ENCODE measurements at regions not wholly inside any gene's neighbourhood (a gene's known extent, or its start where the extent isn't known, plus 50 kb on each side); places are given as distances from the start of the nearest gene placed in this dataset.

DNA sequence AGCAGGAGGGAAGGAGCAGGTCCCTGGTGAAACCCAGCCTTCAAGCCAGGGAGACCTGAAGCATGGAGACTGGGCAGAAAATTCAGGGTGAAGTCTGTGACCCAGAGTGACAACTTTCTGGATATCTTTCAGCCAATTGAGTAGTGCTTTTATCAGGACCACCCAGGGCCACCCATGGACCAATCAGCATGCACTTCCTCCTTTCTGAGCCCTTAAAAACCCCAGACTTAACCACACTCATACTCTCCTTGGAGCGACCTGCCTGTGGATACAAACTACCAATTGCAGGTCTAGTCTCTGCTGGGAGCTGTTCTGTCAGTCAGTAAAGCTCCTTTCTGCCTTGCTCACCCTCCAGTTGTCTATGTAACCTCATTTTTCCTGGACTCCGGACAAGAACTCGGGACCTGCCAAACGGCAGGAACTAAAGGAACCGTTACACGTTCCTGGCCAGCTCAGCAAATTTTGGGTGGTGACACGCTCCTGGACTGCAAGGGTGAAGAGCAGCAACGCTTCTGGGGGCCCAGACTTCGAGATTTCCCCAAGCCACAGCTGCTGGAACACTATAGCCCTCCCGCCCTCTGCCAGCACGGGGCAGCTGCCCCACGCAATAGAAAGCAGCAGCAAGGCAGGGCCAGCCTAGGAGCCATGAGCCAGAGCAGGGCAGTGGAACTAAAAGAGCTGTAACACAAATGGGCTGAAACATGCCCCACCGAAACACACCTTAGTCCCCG is 1183.4 kb downstream of the AMY1C start:
- Histone ChIP-seq H4K20me1 (ENCODE audit: insufficient read depth, low read length) (no peaks in the 10 kb centered on the region), H3K4me3 (ENCODE audit: low read depth, low read length, poor library complexity, severe bottlenecking) (peak overlapping the region; percentile 48), H3K36me3 (ENCODE audit: insufficient read depth, low read length) (peaks cover 12% of the 10 kb centered on the region; the same call in 1 of the 2 replicates), H3K4me2 (ENCODE audit: low read length) (peak overlapping the region; percentile 69), H3K4me1 (ENCODE audit: insufficient read depth, low read length, poor library complexity, severe bottlenecking) (peaks cover 58% of the 10 kb centered on the region), H3K27ac (ENCODE audit: low read depth, low read length, poor library complexity, severe bottlenecking) (peak overlapping the region; percentile 94), H3K9me2 (ENCODE audit: insufficient read depth, low read length) (no peaks in the 10 kb centered on the region), H3K9me3 (ENCODE audit: low read length) (no peaks in the 10 kb centered on the region), H2AFZ (ENCODE audit: low read length) (peak overlapping the region; percentile 53; the same call in 1 of the 2 replicates), H3K79me2 (ENCODE audit: insufficient read depth, low read depth, low read length) (no peaks in the 10 kb centered on the region)
- intact Hi-C loops (cut with micrococcal nuclease; ENCODE audit: unreplicated experiment): no loop called here
- POLR2A ChIA-PET: interaction anchor here (1.0 to 1.2 kb wide), 2 partner anchors 17 kb away, joined by 3 read pairs; no protein-coding TSS in a partner anchor
- CTCF ChIA-PET (ENCODE audit: unreplicated experiment): no interaction called here
- peak; percentile 64 for DNase-seq (ENCODE audit: low spot score)
- BruUV-seq (replicated peaks): no TSS peak
- TF ChIP-seq, protein P1, sequence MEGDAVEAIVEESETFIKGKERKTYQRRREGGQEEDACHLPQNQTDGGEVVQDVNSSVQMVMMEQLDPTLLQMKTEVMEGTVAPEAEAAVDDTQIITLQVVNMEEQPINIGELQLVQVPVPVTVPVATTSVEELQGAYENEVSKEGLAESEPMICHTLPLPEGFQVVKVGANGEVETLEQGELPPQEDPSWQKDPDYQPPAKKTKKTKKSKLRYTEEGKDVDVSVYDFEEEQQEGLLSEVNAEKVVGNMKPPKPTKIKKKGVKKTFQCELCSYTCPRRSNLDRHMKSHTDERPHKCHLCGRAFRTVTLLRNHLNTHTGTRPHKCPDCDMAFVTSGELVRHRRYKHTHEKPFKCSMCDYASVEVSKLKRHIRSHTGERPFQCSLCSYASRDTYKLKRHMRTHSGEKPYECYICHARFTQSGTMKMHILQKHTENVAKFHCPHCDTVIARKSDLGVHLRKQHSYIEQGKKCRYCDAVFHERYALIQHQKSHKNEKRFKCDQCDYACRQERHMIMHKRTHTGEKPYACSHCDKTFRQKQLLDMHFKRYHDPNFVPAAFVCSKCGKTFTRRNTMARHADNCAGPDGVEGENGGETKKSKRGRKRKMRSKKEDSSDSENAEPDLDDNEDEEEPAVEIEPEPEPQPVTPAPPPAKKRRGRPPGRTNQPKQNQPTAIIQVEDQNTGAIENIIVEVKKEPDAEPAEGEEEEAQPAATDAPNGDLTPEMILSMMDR (conservative IDR thresholded peaks at IDR 0.05; ENCODE audit: low read length): no peak
- no peak for TF ChIP-seq EZH2phosphoT487 (IDR thresholded peaks at IDR 0.05; ENCODE audit: borderline replicate concordance, low read depth, low read length)

DNA sequence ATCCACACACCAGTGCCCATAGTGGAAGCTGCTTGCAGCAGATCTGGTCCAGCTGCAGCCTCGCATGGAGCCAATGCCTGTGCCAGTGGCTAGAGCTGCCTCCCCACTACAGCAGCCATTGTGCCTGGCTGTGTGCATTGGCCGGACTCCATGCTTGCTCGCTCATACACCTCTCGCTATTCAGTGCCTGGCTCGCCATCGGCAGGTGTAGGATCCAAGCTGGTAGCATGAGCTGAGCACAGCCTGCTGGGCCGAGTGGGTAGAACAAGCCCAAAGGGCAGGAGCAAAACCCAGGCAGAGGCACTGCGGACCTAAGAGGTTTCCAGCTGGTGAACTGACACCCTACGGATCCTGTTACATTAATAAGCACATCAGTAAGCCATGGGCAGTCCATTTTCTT is 1184.1 kb downstream of the AMY1C start:
- Histone ChIP-seq H3K4me2 (ENCODE audit: low read length) (peak overlapping the region; percentile 69; the same call in 1 of the 2 replicates), H3K27ac (ENCODE audit: low read depth, low read length, poor library complexity, severe bottlenecking) (peak overlapping the region; percentile 94), H3K4me3 (ENCODE audit: low read depth, low read length, poor library complexity, severe bottlenecking) (no peak overlapping the region), H3K79me2 (ENCODE audit: insufficient read depth, low read depth, low read length) (no peaks in the 10 kb centered on the region), H3K9me2 (ENCODE audit: insufficient read depth, low read length) (no peaks in the 10 kb centered on the region), H3K9me3 (ENCODE audit: low read length) (no peaks in the 10 kb centered on the region), H4K20me1 (ENCODE audit: insufficient read depth, low read length) (no peaks in the 10 kb centered on the region), H3K4me1 (ENCODE audit: insufficient read depth, low read length, poor library complexity, severe bottlenecking) (peaks cover 52% of the 10 kb centered on the region), H3K36me3 (ENCODE audit: insufficient read depth, low read length) (peaks cover 12% of the 10 kb centered on the region; the same call in 1 of the 2 replicates), H2AFZ (ENCODE audit: low read length) (peak overlapping the region; percentile 20; the same call in 1 of the 2 replicates)
- intact Hi-C loops (cut with micrococcal nuclease; ENCODE audit: unreplicated experiment): no loop called here
- POLR2A ChIA-PET: interaction anchor here (0.9 to 1.2 kb wide), 2 partner anchors 11 to 16 kb away, joined by 3 read pairs; no protein-coding TSS in a partner anchor
- DNase-seq (ENCODE audit: low spot score): no peak
- no TSS peak for BruUV-seq (replicated peaks)
- CTCF ChIA-PET (ENCODE audit: unreplicated experiment): no interaction called here
- TF ChIP-seq, protein P1 (conservative IDR thresholded peaks at IDR 0.05; ENCODE audit: low read length): 0 out of 2 replicates have a peak, but pooled peaks have one; percentile 27
- TF ChIP-seq EZH2phosphoT487 (IDR thresholded peaks at IDR 0.05; ENCODE audit: borderline replicate concordance, low read depth, low read length): no peak

DNA sequence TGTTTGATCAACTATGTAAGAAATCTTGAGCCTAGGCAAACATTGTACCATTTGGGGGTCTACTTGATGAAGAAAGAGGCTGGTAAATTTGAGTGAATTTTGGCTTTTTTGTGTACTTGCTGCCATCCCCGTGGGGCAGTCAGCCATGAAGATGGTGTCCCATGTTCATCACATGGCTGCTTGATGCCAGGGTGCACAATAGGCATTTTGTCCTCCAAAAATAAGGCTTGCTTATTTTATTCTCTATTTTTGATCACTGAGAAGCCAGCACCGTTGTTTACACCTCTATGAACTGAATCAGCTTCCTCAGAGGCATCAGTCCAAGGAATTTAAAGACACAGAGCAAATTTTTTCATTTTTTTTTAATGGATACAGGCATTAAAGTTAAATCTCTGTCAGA is 1195.7 kb downstream of the AMY1C start:
- Histone ChIP-seq H3K4me3 (ENCODE audit: low read depth, low read length, poor library complexity, severe bottlenecking) (no peak overlapping the region), H3K36me3 (ENCODE audit: insufficient read depth, low read length) (no peaks in the 10 kb centered on the region), H3K4me2 (ENCODE audit: low read length) (no peak overlapping the region), H3K27ac (ENCODE audit: low read depth, low read length, poor library complexity, severe bottlenecking) (no peak overlapping the region), H3K79me2 (ENCODE audit: insufficient read depth, low read depth, low read length) (no peaks in the 10 kb centered on the region), H3K9me3 (ENCODE audit: low read length) (no peaks in the 10 kb centered on the region), H2AFZ (ENCODE audit: low read length) (peak overlapping the region; percentile 68; the same call in 1 of the 2 replicates), H3K9me2 (ENCODE audit: insufficient read depth, low read length) (no peaks in the 10 kb centered on the region), H3K4me1 (ENCODE audit: insufficient read depth, low read length, poor library complexity, severe bottlenecking) (no peaks in the 10 kb centered on the region), H4K20me1 (ENCODE audit: insufficient read depth, low read length) (no peaks in the 10 kb centered on the region)
- BruUV-seq (replicated peaks): no TSS peak
- ChIA-PET POLR2A (no interaction called here), CTCF (ENCODE audit: unreplicated experiment) (no interaction called here)
- no peak for DNase-seq (ENCODE audit: low spot score)
- intact Hi-C loops (cut with micrococcal nuclease; ENCODE audit: unreplicated experiment): no loop called here
- no peak for TF ChIP-seq EZH2phosphoT487 (IDR thresholded peaks at IDR 0.05; ENCODE audit: borderline replicate concordance, low read depth, low read length)
- TF ChIP-seq, protein P1 (conservative IDR thresholded peaks at IDR 0.05; ENCODE audit: low read length): no peak

Data from OCI-LY7 (cell line).